ENCODE measurements at regions not wholly inside any gene's neighbourhood (a gene's known extent, or its start where the extent isn't known, plus 50 kb on each side); places are given as distances from the start of the nearest gene placed in this dataset.

DNA sequence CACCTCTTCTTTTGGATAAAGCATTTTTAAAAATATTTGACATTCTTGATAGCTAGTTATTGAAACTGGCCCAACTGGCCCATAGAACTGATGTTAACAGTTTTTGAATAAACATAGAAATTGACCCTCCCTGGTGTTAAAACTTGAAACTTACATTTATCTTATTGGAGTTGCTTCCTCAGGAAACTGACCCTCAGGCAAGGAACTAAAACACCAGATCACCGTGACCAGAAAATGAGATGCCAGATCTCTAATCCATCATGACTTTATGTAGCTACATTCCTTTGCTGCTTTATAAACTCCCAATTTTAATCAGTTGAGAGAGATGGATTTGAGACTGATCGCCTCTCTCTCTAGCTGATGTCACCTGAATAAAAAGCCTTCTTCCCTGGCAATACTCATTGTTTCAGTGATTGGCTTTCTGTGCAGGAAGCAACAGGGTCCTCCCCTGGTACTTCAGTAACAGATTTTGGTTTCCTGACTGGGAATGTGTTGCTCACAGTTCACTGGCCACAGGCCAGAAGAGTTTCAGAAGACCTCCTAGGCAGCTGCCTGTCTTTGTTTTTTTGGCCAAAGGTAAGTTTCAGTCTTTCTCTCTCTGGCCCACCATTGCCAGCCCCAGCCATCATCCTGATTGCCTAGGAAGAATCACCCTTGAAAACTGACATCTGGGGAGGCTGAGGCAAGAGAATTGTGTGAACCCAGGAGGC is 212.4 kb downstream of the DTWD2 start:
- Histone ChIP-seq H3K9me3 (replicated peaks; ENCODE audit: control insufficient read depth, insufficient read depth, low read length) (no peaks in the 10 kb centered on the region), H3K9ac (replicated peaks; ENCODE audit: extremely low read depth, insufficient read depth, low read length) (no peak overlapping the region), H2AFZ (ENCODE audit: low read depth, low read length) (no peak overlapping the region), H3K79me2 (ENCODE audit: control insufficient read depth, insufficient read depth, low read length) (no peaks in the 10 kb centered on the region), H3K9me1 (replicated peaks; ENCODE audit: control insufficient read depth, extremely low read depth, insufficient read depth, low read length) (no peaks in the 10 kb centered on the region), H3K4me2 (ENCODE audit: insufficient read depth, low read length) (no peak overlapping the region), H3K27ac (ENCODE audit: insufficient read depth, low read depth, low read length) (no peak overlapping the region), H3K36me3 (ENCODE audit: control insufficient read depth in 2 of 2, extremely low read depth in 1 of 2, insufficient read depth in 2 of 2, low read length in 2 of 2) (no peaks in the 10 kb centered on the region), H4K20me1 (replicated peaks; ENCODE audit: control insufficient read depth, extremely low read depth, insufficient read depth, low read length) (no peaks in the 10 kb centered on the region), H3K27me3 (ENCODE audit: control insufficient read depth in 2 of 2, insufficient read depth in 2 of 2, low read length in 2 of 2) (no peaks in the 10 kb centered on the region), H3K4me3 (replicated peaks in 1 of 3; ENCODE audit: insufficient read depth in 1 of 3, low read depth in 1 of 3, low read length in 3 of 3) (no peak overlapping the region), H3K4me1 (ENCODE audit: control insufficient read depth, extremely low read depth, insufficient read depth, low read length) (no peaks in the 10 kb centered on the region)
- FAIRE-seq (no peak), DNase-seq (ENCODE audit: low read depth, low spot score) (no peak)
- TF ChIP-seq POLR2A (IDR thresholded peaks at IDR 0.05; ENCODE audit: low read depth, low read length) (no peak), MYC (IDR thresholded peaks at IDR 0.05; ENCODE audit: low read depth, low read length) (no peak), EZH2 (IDR thresholded peaks at IDR 0.05; ENCODE audit: borderline replicate concordance, low read depth, low read length, severe bottlenecking) (no peak), GATA2 (IDR thresholded peaks at IDR 0.05; ENCODE audit: insufficient read depth, insufficient read length, low read depth, low read length) (no peak), POLR2AphosphoS5 (IDR thresholded peaks at IDR 0.05; ENCODE audit: insufficient read depth, low read depth, low read length) (no peak), FOS (IDR thresholded peaks at IDR 0.05; ENCODE audit: borderline replicate concordance, insufficient read depth, low read length) (no peak), JUN (IDR thresholded peaks at IDR 0.05; ENCODE audit: borderline replicate concordance, insufficient read depth, insufficient read length, low read depth) (no peak)
- TF ChIP-seq, protein P1, sequence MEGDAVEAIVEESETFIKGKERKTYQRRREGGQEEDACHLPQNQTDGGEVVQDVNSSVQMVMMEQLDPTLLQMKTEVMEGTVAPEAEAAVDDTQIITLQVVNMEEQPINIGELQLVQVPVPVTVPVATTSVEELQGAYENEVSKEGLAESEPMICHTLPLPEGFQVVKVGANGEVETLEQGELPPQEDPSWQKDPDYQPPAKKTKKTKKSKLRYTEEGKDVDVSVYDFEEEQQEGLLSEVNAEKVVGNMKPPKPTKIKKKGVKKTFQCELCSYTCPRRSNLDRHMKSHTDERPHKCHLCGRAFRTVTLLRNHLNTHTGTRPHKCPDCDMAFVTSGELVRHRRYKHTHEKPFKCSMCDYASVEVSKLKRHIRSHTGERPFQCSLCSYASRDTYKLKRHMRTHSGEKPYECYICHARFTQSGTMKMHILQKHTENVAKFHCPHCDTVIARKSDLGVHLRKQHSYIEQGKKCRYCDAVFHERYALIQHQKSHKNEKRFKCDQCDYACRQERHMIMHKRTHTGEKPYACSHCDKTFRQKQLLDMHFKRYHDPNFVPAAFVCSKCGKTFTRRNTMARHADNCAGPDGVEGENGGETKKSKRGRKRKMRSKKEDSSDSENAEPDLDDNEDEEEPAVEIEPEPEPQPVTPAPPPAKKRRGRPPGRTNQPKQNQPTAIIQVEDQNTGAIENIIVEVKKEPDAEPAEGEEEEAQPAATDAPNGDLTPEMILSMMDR (IDR thresholded peaks at IDR 0.05; ENCODE audit: extremely low read depth in 1 of 2, insufficient read depth in 1 of 2, low read depth in 1 of 2, low read length in 2 of 2), result no peak
- TF ChIP-seq, protein P2, sequence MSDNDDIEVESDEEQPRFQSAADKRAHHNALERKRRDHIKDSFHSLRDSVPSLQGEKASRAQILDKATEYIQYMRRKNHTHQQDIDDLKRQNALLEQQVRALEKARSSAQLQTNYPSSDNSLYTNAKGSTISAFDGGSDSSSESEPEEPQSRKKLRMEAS (IDR thresholded peaks at IDR 0.05; ENCODE audit: insufficient read depth, insufficient read length), result no peak
- POLR2A ChIA-PET, result no interaction called here
- dilution Hi-C loops (cut with MboI; ENCODE audit: extremely low pct_ligation_motif_present, low sequenced_read_pairs), result no loop called here
- BruUV-seq (replicated peaks), result no TSS peak
- CTCF ChIA-PET, result interaction anchor here (2.5 kb wide), 1 partner anchor 15 kb away, joined by 7 read pairs; no protein-coding TSS in a partner anchor
- intact Hi-C loops (cut with micrococcal nuclease), result no loop called here
